NK-92 treated with Interleukin-12 subunit alpha and Interleukin-12 subunit beta, amount 100 ng/mL, for 24 hours (cell line): ENCODE measurements at regions not wholly inside any gene's neighbourhood (a gene's known extent, or its start where the extent isn't known, plus 50 kb on each side); places are given as distances from the start of the nearest gene placed in this dataset.

Source experiments
- DNase-seq: peaks from one replicate; lab custom pipeline; 2025; lab: John Stamatoyannopoulos, UW

DNA sequence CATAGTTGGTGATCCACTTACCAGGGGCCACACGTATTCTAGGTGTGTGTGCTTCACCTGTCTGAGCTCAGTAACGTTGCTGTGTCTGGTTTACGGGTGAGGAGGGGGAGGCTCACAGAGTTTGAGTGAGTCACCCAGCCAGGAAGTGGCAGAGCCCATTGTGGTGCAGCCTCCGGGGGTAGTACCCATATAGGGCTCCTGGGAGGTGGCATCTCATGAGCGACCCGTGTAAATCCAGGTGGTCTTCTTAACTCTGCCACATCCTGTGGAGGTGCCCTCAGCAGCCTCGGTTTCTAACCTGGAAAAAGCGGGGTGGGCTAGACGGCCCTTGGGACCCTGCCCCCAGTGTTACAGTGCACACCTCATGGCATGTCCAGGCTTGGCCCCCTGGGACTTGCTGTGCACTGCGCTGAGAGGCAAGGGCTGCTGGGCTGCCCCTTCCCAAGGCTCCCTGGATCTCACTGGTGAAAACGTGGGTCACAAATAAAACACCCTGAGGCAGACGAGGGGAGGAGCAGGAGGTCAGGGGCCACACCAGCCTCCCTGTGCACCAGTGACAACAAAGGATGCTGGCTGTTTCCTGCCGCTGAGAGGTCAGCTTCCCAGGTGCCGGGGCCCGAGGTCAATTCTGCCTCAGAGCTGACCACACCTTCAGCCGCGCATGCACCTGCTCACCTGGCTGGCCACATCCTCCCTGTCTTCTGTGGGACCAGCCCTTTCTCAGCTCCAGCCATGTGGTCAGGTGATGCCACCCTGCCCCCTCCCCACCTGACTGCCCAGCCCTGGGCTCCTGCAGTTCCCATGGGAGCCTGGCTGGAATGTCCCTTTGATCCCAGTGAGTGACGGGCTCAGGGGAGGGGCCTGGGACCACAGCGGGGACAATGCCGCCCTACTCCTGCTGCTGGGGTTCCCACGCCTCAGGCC lies 305.1 kb downstream of the CTTN start:
- DNase-seq, result no peak

DNA sequence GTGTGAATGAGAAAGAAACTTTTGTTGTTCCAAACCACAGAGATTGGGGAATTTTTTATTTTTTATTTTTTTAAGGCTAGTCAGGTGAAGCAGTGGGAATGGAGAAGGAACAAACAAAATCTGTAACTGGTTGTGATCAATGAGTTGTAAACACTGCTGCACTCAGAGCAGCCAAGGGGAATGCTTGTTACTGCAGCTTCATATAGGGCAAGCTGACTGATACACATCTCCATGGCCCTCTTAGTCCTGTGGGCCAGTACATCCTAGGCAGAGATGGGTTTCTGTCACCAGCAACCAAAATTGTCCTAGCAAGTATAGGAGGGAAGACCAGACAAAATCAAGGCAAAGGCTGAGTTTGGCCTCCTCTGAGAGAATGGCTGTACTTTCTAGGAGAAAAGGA lies 306.8 kb downstream of the CTTN start:
- DNase-seq, result no peak

DNA sequence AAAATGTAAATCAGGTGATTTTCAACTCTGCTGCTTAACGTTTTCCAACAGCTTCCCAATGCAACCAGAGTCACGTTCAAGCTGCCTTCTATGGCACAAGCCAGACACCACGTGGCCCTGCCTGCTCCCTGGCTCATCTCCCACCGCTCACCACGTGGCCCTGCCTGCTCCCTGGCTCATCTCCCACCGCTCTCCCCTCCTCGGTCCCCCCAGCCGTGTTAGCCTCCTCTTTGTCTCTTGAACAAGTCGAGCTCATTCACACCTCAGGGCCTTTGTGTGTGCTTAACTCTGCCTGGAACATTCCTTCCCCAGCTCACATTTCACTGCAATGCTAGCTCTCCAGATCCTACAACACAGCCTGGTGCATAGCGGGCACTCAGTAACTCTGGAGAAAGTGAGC lies 307.6 kb downstream of the CTTN start:
- DNase-seq, result no peak

DNA sequence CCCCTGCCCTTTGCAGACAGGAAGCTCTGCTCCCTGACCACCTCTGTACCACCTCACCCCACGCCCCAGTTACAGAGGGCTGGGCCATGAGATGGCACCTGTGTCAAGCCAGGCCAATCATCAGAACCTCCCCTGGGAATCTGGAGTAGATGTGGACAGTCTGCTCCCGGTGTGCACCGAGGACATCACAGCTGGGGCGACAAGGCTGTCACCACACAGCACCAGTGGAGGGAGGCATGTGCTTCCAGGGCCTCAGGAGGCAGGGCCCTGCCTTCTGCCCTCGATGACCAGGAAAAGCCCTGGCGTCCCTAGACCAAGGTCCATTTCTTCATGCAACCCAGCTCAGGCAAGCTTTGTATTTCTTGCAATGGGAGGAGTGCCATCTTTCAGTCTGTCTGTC lies 309.5 kb downstream of the CTTN start:
- DNase-seq, result no peak

DNA sequence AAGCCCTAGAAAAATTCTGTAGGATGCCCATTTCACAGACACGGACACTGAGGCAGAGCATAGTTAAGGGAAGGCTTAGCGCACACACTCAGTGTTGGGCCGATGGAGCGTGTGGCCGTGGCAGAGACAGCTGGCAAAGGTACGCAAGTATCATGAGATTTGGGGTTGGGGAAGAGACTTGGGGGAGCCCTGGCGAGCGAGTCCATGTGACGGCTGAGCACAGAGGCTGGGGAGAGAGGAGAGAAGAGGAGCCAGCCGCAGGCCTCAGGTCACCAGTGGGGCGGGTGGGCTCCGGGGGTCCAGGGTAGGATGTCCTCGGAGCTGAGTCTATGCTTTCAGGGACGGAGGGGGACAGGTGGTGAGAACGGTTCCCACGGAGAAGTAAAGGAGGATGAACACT lies 311.3 kb downstream of the CTTN start:
- DNase-seq, result no peak

DNA sequence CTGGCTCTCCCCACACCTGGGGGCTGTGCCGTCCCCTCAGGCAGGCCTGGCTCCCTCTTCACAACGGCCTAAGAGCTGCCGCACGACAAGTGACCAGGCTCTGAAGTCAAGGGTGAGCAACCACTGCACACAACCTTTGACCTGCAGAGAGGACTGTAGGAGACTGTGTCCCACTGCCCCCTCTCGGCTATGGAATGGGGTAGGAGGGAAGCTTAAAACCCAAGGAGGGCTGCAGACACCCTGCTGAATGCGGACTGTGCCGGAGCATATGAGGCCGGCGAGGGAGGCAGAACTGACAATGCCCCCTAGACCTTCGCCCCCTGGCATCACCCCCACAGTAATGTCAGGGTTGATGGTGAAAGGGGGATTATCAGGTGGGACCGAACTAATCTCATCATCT lies 311.9 kb downstream of the CTTN start:
- no peak for DNase-seq

DNA sequence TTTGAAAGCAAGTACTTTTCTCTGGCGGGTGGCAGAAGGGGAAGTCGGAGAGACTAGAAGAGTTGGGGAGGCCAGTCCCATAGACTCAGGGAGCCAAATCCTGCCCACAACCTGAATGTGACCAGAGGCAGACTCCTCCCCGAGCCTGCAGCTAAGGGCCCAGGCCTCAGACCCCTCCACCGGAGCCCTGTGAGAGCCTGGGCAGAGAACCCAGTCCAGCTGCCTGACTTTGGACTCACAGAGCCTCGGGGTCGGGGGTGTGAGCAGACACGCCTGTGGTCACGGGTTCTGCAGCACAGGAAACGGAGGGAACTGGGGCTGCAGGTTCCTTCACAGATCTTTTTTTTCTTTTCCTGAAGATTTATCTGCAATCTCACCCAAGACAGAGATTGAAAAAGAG lies 312.3 kb downstream of the CTTN start:
- no peak for DNase-seq

DNA sequence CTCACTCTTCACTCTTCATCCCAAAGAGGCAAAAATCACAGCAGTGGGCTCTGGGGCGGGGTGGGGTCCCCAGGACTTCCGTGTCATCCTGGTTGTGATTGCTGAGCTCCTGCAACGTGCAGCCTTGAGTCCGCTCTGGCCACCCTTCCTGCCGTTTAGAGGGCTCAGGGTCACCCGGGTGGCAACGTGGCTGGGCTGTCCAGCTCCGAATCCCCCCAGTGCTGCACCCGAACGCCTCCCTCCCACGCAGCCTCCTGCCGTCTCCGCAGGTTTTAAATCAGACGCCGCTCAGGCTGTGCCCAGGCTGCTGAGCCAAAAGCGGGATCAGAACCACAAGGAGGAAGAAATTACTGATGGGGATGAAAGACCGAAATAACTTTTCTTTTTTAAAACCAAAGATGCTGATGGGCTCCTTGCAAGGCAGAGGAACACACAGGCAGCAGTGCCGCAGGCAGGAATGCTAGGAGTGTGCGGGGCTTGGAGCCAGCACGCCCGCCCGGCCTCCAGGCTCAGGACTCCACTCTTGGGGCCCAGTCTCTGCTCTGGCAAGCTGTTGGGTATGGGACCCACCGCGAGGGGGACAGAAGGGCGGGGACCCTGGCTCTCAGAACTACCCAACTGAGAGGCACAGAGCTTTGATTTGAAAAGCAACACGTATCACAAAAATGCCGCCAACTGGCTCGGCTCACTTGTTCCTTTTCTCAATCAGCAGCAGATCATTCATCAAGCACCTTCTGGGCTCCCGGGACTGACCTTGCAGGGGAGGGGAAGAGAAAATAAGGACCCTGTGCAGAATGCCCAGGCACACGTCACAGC lies 313.0 kb downstream of the CTTN start:
- DNase-seq, result no peak

DNA sequence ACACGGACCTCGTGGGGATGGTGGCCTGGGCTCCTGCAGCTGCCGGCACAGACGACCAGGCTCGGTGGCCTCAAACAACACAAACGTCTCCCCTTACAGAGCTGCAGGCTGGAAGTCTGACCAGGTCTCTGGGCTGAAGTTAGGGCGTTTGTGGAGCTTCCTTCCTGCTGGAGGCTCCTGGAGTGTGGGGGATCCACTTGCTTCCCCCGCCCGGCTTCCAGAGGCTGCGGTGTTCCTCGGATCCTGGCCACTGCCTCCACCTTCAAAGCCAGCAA lies 313.5 kb downstream of the CTTN start:
- DNase-seq, result no peak

DNA sequence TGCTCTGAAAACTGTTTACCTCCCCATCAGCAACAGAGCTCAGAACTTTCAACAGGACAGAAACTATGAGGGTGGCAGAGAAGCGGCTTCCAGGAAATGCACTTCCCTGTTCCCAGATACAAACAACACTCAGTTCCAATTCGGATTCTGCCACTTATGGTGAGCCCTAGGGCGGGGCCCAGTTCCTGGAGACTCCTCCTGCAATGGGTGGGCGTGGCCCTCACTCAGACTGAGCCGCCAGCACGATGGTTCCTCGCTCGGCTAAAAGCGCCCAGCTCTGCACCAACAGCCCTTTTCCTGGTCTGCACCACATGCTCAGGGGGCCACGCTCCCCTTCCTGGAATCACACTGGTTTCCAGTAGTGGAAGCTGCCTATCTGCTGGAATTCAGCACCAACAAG lies 314.1 kb downstream of the CTTN start:
- DNase-seq, result no peak

DNA sequence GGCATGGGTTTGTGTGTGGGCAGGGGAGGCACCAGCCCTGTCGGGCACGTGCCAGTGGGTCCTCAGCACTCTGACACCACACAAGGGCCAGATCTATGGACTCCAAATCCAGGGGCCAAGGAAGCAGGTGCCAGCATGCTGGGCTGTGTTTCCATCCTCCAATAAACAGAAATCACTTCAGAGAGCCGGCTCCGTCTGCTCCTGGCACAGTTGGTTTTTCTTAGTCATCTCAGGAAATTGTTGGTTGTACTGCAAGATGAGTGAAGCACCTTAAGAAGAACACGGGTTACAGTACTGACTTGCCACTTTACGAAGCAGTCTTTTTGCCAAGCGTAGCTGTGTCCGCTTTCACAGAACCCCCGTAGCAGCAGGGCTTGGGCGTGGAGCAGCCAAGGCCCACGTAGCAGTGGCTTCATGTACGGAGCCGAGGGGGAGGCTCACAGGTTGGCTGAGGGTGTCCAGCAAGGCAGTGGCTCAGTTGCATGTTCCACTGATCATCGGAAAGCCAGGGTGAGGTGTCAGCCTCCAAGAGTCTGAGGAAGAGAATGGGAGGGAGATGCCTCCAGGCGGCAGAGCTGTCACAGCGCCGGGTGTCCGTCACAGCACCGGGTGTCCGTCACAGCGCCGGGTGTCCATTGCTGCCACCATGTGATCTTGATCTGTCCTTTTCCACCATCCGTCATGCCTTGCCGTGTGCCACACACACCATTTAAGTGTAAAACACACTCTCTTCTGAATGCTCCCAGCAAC lies 314.9 kb downstream of the CTTN start:
- no peak for DNase-seq

DNA sequence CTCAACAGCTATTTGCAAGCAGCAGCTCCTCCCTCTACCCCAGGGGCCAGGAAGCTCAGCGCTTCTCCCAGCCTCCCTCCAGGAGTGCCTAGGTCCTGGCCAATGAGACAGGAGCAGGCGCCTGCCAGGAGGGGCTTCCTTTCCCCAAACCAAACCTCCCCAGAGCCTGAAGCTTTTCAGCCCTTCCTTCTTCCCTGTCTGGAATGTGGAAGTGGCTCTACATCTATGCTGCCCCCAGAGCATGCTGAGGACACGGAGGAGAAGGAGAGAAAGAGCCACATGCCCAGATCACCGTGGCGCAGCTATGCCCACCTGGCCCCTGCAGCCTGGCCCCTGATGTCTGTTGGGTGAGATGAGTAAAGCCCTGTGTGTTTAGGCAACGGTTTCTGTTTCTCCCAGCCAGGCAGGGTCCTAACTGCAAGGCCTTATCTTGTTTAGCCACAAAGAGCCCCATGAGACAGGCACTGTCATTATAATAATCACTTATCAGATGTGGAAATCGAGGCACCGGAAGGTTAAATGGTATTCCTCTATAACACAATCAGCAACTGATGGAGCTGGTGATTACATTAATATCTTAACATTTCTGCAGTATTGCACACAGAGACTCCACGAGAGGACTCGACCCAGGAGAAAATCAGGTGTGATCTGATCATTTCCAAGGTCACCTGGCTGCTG lies 315.8 kb downstream of the CTTN start:
- no peak for DNase-seq

DNA sequence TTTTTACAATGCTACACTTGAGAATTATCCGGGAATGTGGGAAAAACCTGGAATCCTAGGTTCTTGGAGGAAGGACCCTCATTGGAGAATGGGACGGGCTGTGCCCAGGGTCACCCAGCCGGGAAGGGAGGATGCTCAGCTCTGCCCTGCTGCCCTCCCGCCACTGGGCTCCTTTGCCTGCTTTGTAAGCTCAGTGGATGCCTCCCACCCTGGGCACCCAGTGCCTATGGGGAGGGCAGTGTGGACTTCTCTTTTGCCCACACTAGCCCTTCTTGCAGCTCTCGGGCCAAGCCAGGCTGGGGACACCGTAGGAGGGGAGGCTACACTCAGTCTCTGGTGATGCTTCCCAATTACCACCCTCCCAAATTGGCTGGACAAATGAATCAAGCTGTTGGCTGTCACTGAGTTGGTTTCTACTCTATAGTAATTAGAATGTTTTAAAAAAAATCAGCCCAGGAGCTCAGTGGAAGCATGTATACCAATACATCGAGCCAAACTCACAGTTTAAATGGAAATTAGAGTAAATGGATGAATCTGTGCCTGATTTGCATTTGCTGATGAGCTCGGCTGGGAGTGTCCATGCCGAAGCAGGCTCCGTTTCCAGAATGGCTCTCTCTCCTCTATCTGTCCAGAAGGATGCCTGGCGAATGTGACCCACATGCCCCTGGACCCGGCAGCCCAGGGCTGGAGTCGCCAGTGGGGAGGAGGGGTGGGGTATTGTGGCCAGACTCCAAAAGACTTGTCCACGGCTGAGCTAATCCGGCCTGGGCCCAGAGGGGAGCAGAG lies 317.0 kb downstream of the CTTN start:
- no peak for DNase-seq

DNA sequence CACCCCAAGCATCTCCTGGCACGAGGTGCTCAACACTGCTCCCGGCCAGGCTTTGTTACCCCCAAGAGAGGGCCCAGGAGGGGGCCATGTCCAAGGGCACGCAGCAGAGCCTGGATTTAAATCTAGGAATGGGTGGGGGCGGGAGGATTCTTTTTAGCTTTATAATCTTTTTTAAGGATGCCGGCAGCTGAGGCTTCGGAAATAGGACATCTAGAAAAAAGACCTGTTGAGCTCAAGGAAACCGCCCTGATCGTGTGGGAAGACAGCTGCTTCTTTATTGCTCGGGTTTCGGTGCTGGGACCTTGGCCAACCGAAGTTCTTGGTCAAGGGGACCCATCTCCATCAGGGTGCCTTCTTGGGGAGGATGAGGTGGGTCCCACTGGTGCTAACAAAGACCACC lies 317.9 kb downstream of the CTTN start:
- DNase-seq, result no peak

DNA sequence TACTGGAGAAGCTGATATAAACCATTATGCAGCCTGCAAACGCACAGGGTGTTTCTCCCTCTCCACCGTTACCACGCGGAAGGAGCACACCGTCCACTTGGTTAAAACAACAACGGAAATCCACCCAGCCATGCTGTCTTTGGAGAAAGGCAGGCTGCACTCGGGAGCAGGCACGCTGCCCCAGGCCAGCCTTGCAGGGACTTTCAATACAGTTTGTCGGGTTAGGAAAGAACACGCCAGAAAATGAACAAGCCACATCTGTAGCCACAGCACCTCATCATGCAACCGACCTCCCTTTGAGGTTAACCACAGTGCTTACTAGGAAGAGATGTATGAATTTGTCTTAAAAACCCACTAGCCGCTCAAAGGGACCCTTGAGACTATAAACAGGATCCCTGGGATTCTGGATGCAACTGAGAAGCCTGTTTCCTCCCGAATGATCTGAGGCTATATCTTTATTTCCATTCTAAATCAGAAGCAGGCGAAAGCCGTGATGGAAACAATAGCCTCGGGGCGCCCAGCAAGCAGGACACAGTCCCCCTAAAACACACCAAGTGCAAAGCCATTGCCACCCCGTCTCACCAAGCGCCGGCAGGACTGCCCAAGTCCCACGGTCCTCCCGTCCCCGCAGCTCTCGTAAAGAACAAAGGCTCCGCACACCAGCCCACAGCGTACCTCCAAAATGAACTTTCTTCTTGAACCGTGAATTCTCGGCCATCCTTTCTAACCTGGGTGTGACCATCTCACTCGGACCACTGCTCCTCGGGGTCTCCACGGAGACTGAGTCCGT lies 318.9 kb downstream of the CTTN start:
- no peak for DNase-seq

DNA sequence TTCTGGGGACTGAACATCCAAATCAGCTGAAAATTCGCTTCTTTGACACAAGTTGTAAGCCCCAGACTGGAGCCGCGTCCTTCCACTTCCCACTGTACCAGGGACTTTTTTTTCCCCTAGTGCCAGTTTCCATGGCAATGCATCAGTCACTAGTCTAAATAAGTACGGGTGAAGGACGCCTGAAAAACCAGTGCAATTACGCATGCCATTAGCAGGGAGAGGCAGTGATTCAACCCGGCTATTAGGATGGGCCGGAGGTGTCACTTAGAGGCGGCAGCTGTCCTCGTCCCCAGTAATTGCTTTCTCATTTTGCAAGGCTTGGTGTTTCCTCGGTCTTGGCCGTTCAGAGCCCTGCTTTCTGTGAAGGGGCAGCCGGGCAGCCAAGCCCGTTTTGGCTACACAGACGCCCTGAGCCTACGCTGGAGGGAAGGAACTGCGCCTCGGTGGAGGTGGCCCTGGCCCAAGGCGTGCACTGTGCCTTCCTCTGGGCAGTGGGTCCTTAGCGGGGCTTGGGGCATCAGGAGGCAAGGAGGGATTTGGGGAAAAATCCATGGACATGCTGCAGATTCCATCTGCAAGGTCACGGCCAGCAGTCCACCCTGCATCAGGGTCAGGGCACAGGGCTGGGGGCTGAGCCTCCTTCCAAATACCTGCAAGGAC lies 319.7 kb downstream of the CTTN start:
- DNase-seq, result no peak

DNA sequence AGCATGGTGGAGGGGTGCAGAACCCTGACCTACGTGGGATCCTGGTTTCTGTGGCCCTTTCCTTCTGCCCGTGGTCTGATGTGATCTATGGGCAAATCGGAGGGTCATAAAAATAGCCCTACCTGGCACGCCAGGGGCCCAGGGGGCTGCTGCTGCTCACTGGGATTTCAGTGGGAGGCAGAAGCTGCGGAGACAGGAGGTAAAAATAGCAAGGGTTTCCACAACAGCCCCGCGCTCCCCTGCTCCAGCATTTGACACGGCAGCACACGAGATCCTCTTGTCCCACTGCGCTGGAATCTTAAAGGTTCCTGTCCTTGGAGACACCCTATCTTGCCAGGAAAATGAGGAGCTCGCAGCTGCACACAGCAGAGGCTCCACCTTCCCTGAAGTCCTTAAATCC lies 321.2 kb downstream of the CTTN start:
- DNase-seq, result no peak

DNA sequence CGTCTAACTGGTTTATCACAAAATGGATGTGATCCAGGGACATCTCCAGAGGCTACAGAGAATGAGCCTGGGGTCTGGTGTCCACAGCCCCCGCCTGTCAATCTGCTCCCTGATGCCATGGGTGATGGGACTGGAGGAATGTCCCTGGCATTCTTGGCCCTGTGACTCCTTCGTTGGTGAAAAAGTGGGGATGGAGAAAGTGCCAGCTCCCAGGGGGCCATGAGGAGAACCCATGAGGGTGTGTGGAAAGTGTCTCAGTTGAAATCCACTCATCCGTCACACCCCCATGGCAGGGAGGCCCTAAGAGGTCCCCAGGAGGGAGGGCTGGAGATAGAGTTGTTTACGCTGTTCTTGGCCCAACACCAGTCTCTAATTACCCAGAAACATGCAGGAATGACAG lies 322.0 kb downstream of the CTTN start:
- no peak for DNase-seq

DNA sequence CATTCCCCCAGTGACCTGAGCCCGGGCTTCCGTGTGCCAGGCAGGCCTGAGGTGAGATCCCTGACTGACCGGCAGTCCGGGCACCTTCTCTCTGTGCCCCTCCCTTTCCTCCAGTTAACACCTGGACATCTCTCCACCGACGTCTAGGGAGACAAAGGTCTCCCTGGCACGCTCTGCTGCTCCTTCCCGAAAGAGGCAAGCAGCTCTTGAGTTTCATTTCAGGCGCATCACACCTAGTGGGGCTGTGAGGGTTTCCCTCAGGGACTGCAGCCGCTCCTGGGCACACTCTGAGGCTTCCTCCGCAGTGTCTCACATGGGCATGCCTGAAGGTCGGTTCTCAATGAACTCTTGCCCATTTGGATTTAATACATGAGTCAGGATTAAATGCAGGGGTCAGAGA lies 322.7 kb downstream of the CTTN start:
- DNase-seq, result no peak

DNA sequence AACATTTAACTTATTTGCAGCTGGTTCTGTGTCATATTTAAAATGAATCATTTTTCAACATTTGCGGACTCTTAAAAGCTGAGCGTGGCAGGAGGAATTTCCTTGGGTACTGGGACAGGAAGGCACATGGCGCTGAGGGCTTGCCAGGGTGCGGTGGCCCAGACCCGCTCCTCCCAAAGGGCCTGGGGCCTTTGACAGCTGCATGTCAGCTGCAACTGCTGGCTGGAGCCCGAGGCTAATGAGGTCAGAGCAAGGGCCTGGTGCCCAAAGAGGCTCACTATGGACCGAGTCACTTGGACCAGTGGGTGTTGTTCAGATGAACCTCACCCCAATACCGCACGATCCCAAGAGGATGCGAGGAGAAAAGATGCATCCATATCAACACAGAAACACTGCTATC lies 326.9 kb downstream of the CTTN start:
- no peak for DNase-seq
